HG03159 (cell line): ENCODE measurements at regions not wholly inside any gene's neighbourhood (a gene's known extent, or its start where the extent isn't known, plus 50 kb on each side); places are given as distances from the start of the nearest gene placed in this dataset.

Experiments
- ATAC-seq: cut with Tn5 transposase; IDR thresholded peaks from one replicate; pipeline ENCODE4 v1.9.1; 2021; ENCODE audit warnings: mild to moderate bottlenecking, moderate library complexity; ENCODE audit not compliant: unreplicated experiment

DNA sequence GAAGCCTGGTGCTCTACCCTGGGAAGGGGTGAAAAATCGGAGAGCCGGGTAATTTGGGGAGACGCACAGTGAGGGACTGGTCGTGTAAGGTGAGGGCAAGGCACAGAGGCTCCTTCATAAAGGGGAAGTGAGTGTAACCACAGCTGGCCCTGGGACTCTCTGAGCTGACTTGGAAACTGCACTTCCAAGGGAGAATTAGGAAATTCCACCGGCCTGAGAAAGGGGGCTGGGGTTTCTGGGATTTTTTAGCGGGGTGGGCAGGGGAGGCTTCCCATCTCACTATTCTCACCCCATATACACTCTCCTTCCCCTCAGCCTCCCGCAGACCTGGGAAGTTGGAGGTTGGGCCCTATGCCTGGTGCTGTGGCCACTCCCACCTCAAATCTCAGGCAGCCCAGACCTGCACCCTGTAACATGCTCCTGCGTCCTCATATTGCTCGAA lies 88.3 kb upstream of the IPO9 start:
- no peak for ATAC-seq

DNA sequence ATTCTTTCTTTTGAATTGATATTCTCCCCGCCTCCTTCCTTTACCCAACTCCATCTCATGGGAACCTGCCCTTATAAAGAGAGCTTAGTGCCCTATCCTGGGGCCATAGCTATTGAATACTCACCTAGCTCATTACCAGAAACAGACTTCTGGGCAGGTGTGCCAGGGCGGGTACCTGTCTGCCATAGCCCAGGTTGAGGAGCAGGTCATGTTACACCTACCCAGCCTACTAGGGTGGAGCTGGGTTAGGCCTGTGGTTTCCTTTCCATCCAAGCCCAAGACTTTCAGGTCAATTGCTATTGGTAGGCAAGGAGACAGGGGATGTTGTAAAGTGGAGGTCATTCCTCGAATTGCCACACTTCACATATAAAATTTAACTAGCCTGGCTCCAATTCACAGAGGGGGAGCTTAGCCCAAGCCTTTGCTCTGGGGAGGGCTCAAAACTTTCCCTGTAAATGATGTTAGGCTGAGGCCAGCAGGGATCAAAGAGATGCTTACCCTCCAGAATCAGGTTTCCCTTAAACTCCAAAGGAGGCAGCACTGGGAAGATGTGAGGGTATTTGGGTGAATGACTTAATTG lies 87.1 kb upstream of the IPO9 start:
- no peak for ATAC-seq

- ATAC-seq: no peak
Measured at GRCh38 chr1:201742476-201742875, 86.5 kb upstream of the IPO9 start.

- ATAC-seq: no peak
Measured at GRCh38 chr1:201742955-201743805, 85.8 kb upstream of the IPO9 start.

DNA sequence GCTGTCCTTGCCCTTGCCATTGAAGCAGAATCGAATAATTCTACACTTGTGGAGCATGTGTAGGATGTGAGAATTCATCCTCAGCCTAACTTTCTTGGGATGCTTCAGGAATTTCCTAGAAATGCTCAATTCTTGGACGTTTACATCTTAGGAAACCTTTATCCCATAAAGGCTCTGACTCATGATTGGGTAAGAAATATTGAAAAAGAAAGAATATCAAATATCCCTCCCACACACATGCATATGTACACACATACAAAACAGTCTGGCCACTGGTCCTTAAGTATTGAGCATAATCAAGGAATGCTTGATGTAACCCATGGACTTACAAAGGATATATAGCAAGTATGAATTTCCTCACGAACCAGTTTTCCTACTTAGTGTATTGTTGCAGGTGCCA lies 83.9 kb upstream of the IPO9 start:
- ATAC-seq: no peak

- ATAC-seq: no peak
Measured at GRCh38 chr1:201746156-201746555, 82.8 kb upstream of the IPO9 start.

DNA sequence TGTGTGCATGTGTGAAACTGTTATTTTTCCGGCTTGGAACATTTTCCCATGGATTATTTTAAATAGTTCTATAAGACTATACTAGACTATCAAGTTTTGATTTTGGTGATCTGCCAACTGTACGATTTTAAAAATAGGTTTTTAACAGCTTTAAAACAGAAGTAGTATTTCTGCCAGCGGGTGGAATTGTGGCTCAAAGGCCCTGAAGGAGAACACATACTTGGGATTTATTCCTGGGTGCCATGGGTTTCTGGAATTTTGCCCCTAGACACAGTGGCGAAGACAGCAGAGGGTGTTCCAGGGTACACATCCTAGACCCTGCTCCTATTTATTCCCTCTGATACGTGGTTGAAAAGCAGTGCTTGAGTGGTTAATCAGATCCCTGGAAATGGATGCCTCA lies 81.7 kb upstream of the IPO9 start:
- no peak for ATAC-seq

- ATAC-seq: no peak
Measured at GRCh38 chr1:201748335-201748734, 80.6 kb upstream of the IPO9 start.

- no peak for ATAC-seq
Measured at GRCh38 chr1:201749059-201749690, 79.8 kb upstream of the IPO9 start.

DNA sequence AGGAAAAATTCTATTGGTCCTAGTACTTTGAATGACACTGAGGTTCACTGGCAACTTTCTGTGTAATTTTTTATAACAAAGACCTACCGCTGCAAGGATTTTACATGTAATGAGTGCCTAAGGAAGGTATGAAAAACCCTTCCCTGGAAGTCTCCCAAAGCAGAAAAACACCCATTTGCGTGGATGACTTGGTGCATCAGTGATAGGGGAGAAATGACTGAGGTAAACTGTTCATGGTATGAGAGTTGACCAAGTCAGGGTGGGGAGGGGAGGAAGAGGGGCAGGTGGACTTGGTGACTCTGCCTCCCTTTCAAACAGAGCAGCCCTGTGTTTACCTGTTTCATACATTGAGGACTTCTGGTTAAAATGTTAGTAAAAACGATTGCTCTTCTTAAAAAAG lies 78.8 kb upstream of the IPO9 start:
- ATAC-seq: no peak

- ATAC-seq: no peak
Measured at GRCh38 chr1:201750934-201751333, 78.0 kb upstream of the IPO9 start.

DNA sequence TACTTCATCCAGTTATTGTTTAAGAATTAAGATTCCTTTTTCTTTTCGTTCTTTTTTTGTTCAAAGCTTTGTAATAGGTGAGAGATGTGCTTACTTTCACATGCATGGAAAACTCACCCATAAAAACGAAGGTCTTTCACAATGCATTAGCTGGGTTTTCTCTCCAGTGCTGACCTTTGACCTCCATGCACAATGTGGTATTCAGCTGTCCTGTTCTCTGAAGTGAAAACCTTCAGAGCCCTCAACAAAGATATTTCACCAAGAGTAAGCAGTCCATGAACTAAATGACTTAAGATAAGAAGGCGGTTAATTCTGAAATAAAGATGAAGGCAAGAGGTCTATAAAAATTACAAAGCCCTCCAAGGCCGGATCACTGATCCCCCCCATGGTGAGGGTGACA lies 77.1 kb upstream of the IPO9 start:
- ATAC-seq: no peak

DNA sequence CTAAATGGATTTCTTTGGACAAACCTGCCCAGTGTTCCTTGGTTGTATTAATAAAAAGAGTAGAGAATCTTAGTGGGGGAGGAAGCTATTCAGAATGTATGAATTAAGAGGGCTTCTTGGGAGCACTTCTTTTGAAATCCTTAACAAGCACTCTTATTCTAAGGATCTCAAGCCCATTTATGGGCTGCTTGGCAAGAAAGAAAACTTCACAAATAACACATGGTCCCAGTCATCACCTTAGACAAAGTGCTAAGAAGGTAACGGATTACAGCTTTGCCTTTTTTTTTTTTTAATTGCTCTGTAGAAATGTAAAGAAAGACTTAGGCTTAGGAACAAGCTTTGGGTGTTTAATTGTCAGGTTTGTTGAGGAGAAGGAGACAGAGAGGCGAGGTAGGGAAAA lies 76.6 kb upstream of the IPO9 start:
- no peak for ATAC-seq

DNA sequence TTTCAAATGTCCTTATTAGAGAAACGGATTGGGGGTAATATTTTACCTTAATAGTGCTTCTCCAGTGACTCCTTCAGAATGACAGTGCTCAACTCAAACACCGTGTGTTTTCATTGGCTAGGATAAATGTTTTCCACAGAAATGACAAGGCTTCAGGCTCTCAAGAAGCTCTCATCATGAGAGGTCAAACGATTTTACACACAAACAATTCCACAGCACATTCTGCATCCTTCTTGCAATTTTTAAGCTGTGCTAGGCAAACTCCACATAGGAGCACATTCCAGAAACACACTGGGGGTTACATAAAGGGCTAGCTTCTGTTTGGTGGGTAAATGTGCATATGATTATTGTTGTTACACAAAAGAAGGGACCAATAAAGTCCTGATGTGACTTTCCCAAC lies 75.5 kb upstream of the IPO9 start:
- no peak for ATAC-seq

GRCh38 chr1:201754353-201754752 lies 74.6 kb upstream of the IPO9 start:
- ATAC-seq: no peak

DNA sequence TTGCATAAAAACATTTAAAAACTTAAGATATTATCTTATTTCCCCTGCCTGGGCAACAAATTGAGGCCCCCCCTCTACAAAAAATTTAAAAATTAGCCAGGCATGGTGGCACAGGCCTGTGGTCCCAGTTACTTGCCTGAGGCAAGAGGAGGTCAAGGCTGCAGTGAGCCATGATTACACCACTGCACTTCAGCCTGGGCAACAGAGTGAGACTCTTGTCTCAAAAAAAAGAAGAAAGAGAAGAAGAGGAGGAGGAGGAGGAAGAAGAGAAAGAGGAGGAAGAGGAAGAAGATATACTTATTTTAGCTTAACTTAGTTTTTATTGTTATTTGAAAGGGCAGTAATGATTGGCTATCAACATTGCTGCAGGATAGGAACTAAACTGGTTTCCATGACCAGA lies 73.8 kb upstream of the IPO9 start:
- ATAC-seq: no peak

- no peak for ATAC-seq
Measured at GRCh38 chr1:201756406-201756805, 72.6 kb upstream of the IPO9 start.

- no peak for ATAC-seq
Measured at GRCh38 chr1:201758499-201759050, 70.4 kb upstream of the IPO9 start.

- no peak for ATAC-seq
Measured at GRCh38 chr1:201759194-201759815, 69.7 kb upstream of the IPO9 start.

DNA sequence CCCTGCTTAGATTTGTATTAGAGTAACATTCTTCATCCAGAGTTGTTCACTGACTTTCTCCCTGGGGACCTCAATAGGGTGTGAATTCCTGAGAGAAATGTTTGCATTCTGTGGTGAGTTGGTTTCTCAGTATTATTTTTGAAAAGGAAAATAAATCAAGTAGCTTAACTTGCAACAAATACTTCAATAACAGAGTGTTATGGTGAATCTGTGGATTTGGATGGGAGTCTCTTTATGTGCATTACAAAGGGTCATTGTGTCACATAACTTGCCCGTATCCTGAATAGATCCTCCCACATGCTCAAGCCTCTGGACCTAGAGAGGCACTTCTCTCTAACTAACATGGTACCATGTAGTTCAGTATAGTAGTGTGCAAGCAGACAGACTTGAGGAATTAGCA lies 68.4 kb upstream of the IPO9 start:
- ATAC-seq: no peak

- no peak for ATAC-seq
Measured at GRCh38 chr1:201761178-201761577, 67.8 kb upstream of the IPO9 start.
